Liver (tissue), 8 donors: ENCODE measurements at regions not wholly inside any gene's neighbourhood (a gene's known extent, or its start where the extent isn't known, plus 50 kb on each side); places are given as distances from the start of the nearest gene placed in this dataset.

Source experiments
- DNase-seq: peaks from one replicate; pipeline ENCODE4 v3.0.0-alpha.2; 2017; ENCODE audit warnings: low spot score
- H3K27ac ChIP-seq, 2 donors: one replicate each; pipeline ENCODE4 v1.7.0; 2013; ENCODE audit warnings: inconsistent platforms in 2 of 2, low read length in 2 of 2, control low read depth in 1 of 2, low read depth in 1 of 2, mild to moderate bottlenecking in 1 of 2
- H3K27me3 ChIP-seq, 4 donors: one replicate each; pipeline versions ENCODE4 v1.6.1 to v1.7.0; 2013; ENCODE audit warnings: low read length in 3 of 4, inconsistent platforms in 1 of 4, mild to moderate bottlenecking in 1 of 4, moderate library complexity in 1 of 4; ENCODE audit not compliant: control insufficient read depth in 4 of 4, insufficient read depth in 4 of 4
- H3K36me3 ChIP-seq, 4 donors: one replicate each; pipeline versions ENCODE4 v1.6.1 to v1.7.0; 2013; ENCODE audit warnings: low read length in 3 of 4, mild to moderate bottlenecking in 3 of 4, low read depth in 1 of 4, moderate library complexity in 1 of 4; ENCODE audit not compliant: control insufficient read depth in 4 of 4, insufficient read depth in 3 of 4
- H3K4me1 ChIP-seq, 4 donors: one replicate each; pipeline versions ENCODE4 v1.6.1 to v1.7.0; 2013; ENCODE audit warnings: low read length in 3 of 4, mild to moderate bottlenecking in 3 of 4, moderate library complexity in 1 of 4; ENCODE audit not compliant: control insufficient read depth in 4 of 4, insufficient read depth in 4 of 4
- H3K4me3 ChIP-seq, 3 donors: one replicate each; pipeline versions ENCODE4 v1.6.1 to v1.7.0; 2013; ENCODE audit warnings: low read length in 3 of 3, control low read depth in 1 of 3, low read depth in 1 of 3, mild to moderate bottlenecking in 1 of 3
- H3K9ac ChIP-seq, 2 donors: one replicate each; pipeline ENCODE4 v1.7.0; 2013; ENCODE audit warnings: low read length in 2 of 2, mild to moderate bottlenecking in 2 of 2, moderate library complexity in 2 of 2, control low read depth in 1 of 2, low read depth in 1 of 2
- H3K9me3 ChIP-seq, 4 donors: one replicate each; pipeline versions ENCODE4 v1.6.1 to v1.7.0; 2013; ENCODE audit warnings: low read length in 3 of 4; ENCODE audit not compliant: control insufficient read depth in 4 of 4
- EGR1 ChIP-seq, 2 donors: IDR thresholded peaks; 2 replicates each; pipeline ENCODE4 v1.6.1; 2016 to 2018; ENCODE audit warnings: antibody characterized with exemption in 2 of 2, low read depth in 2 of 2
- FOXA1 ChIP-seq: IDR thresholded peaks from 2 replicates; pipeline ENCODE4 v1.6.1; 2016; ENCODE audit warnings: antibody characterized with exemption
- FOXA2 ChIP-seq: IDR thresholded peaks from 2 replicates; pipeline ENCODE4 v1.6.1; 2016; ENCODE audit warnings: antibody characterized with exemption
- GABPA ChIP-seq, 2 donors: IDR thresholded peaks in 1 of 2; conservative IDR thresholded peaks in 1 of 2; 2 replicates each; pipeline ENCODE4 v1.6.1; 2016; ENCODE audit warnings: antibody characterized with exemption in 2 of 2, mild to moderate bottlenecking in 1 of 2, moderate library complexity in 1 of 2
- HNF4A ChIP-seq, 2 donors: conservative IDR thresholded peaks; 2 replicates each; pipeline ENCODE4 v1.6.1; 2016; ENCODE audit warnings: antibody characterized with exemption in 2 of 2, mild to moderate bottlenecking in 2 of 2
- HNF4G ChIP-seq: IDR thresholded peaks from 2 replicates; pipeline ENCODE4 v1.6.1; 2016; ENCODE audit warnings: antibody characterized with exemption
- JUND ChIP-seq, 2 donors: IDR thresholded peaks; 2 replicates each; pipeline ENCODE4 v1.6.1; 2016; ENCODE audit warnings: antibody characterized with exemption in 2 of 2
- NR2F2 ChIP-seq: IDR thresholded peaks from 2 replicates; pipeline ENCODE4 v1.6.1; 2016; ENCODE audit warnings: antibody characterized with exemption
- RAD21 ChIP-seq, 2 donors: IDR thresholded peaks; 2 replicates each; pipeline ENCODE4 v1.6.1; 2016; ENCODE audit warnings: antibody characterized with exemption in 2 of 2, mild to moderate bottlenecking in 2 of 2
- RXRA ChIP-seq, 2 donors: IDR thresholded peaks; 2 replicates each; pipeline ENCODE4 v1.6.1; 2017 to 2018; ENCODE audit warnings: antibody characterized with exemption in 2 of 2, mild to moderate bottlenecking in 1 of 2
- SP1 ChIP-seq: IDR thresholded peaks from 2 replicates; pipeline ENCODE4 v1.6.1; 2018; ENCODE audit warnings: antibody characterized with exemption, mild to moderate bottlenecking
- TAF1 ChIP-seq: conservative IDR thresholded peaks from 2 replicates; pipeline ENCODE4 v1.6.1; 2016; ENCODE audit warnings: antibody characterized with exemption, mild to moderate bottlenecking
- YY1 ChIP-seq: IDR thresholded peaks from 2 replicates; pipeline ENCODE4 v1.6.1; 2016; ENCODE audit warnings: antibody characterized with exemption, mild to moderate bottlenecking
- WGBS: extraction: QIAGEN DNeasy Blood & Tissue Kit; methylation state at CpG from one replicate; pipeline ENCODE4 v1.1.7; 2013; 5-methylcytosine and 5-hydroxymethylcytosine counted together
- TF ChIP-seq, protein P1 (sequence below): IDR thresholded peaks from 2 replicates; pipeline ENCODE4 v1.6.1; 2016; ENCODE audit warnings: antibody characterized with exemption, mild to moderate bottlenecking
- TF ChIP-seq, protein P2 (sequence below): IDR thresholded peaks from 2 replicates; pipeline ENCODE4 v1.6.1; 2016; ENCODE audit warnings: antibody characterized with exemption
- TF ChIP-seq, protein P3 (sequence below): IDR thresholded peaks from 2 replicates; pipeline ENCODE4 v1.6.1; 2016; ENCODE audit warnings: antibody characterized with exemption
- TF ChIP-seq, protein P4 (sequence below): fragments of 150-350 bp; IDR thresholded peaks from 2 replicates; pipeline ENCODE4 v1.5.1; 2017; ENCODE audit warnings: improper control_type of control experiment, low read depth, low read length; ENCODE audit not compliant: missing input control
- TF ChIP-seq, protein P5 (sequence below): IDR thresholded peaks from 2 replicates; pipeline ENCODE4 v1.6.1; 2016; ENCODE audit warnings: antibody characterized with exemption
- donor health status: healthy.
- donor health status: healthy.
- donor health status: healthy.
- donor health status: healthy.
- donor health status: healthy.

DNA sequence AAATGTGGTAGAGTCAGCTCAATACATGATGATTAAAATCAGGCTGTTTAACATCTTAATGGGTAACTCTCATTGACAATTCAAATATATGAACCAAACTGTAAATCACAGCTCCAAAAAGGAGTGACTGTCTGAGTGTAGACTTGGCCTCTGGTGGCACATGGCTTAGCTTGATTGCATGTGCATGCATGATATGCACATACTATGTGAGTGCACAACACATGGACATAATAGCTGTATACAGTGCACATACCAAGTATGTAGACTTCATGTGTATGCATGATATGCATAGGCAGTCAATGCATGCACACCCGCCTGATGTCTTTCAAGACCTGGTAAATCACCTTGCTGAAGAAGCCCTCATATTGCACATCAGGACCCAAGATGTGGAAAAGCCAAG is 252.0 kb upstream of the SOX11 start:
- Histone ChIP-seq H3K27me3 (peaks cover 0 to 4% (median 0%) of the 10 kb centered on the region in 4 donors), H3K27ac (no peak overlapping the region), H3K9me3 (no peaks in the 10 kb centered on the region), H3K9ac (no peak overlapping the region), H3K4me1 (no peaks in the 10 kb centered on the region), H3K36me3 (no peaks in the 10 kb centered on the region), H3K4me3 (no peak overlapping the region)
- no peak for DNase-seq
- WGBS: 81% methylated on average over 1 of the region's 1 CpG
- TF ChIP-seq, protein P1, sequence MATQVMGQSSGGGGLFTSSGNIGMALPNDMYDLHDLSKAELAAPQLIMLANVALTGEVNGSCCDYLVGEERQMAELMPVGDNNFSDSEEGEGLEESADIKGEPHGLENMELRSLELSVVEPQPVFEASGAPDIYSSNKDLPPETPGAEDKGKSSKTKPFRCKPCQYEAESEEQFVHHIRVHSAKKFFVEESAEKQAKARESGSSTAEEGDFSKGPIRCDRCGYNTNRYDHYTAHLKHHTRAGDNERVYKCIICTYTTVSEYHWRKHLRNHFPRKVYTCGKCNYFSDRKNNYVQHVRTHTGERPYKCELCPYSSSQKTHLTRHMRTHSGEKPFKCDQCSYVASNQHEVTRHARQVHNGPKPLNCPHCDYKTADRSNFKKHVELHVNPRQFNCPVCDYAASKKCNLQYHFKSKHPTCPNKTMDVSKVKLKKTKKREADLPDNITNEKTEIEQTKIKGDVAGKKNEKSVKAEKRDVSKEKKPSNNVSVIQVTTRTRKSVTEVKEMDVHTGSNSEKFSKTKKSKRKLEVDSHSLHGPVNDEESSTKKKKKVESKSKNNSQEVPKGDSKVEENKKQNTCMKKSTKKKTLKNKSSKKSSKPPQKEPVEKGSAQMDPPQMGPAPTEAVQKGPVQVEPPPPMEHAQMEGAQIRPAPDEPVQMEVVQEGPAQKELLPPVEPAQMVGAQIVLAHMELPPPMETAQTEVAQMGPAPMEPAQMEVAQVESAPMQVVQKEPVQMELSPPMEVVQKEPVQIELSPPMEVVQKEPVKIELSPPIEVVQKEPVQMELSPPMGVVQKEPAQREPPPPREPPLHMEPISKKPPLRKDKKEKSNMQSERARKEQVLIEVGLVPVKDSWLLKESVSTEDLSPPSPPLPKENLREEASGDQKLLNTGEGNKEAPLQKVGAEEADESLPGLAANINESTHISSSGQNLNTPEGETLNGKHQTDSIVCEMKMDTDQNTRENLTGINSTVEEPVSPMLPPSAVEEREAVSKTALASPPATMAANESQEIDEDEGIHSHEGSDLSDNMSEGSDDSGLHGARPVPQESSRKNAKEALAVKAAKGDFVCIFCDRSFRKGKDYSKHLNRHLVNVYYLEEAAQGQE: no peak
- TF ChIP-seq FOXA2 (no peak), HNF4G (no peak), JUND (IDR thresholded peaks at IDR 0.05) (no peak), EGR1 (IDR thresholded peaks at IDR 0.05; ENCODE audit: low read depth in 2 of 2) (no peak), FOXA1 (no peak), RXRA (IDR thresholded peaks at IDR 0.05) (no peak), TAF1 (no peak), RAD21 (IDR thresholded peaks at IDR 0.05) (no peak), SP1 (no peak), YY1 (no peak)
- TF ChIP-seq, protein P2, sequence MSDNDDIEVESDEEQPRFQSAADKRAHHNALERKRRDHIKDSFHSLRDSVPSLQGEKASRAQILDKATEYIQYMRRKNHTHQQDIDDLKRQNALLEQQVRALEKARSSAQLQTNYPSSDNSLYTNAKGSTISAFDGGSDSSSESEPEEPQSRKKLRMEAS: no peak

DNA sequence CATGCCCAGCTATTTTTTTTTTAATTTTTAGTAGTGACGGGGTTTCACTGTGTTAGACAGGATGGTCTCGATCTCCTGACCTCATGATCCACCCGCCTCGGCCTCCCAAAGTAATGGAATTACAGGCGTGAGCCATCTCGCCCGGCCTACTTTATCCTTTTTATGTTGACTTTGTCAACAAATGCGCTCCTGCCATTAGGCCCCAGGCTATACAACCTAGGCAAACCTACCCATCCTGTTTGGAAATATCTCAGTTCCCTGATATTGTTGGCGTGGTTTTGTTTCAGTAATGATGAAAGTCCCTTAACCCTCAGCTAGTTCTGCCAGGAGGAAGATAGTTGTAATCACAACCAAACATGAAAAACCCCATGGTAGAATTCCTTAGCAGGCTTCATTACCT is 249.4 kb upstream of the SOX11 start:
- Histone ChIP-seq H3K9ac (no peak overlapping the region), H3K27ac (no peak overlapping the region), H3K4me3 (no peak overlapping the region), H3K9me3 (no peaks in the 10 kb centered on the region), H3K4me1 (no peaks in the 10 kb centered on the region), H3K27me3 (no peaks in the 10 kb centered on the region), H3K36me3 (no peaks in the 10 kb centered on the region)
- WGBS: 82% methylated on average over 9 of the region's 9 CpGs
- DNase-seq: no peak
- TF ChIP-seq NR2F2 (no peak), FOXA2 (no peak), RXRA (IDR thresholded peaks at IDR 0.05) (no peak), FOXA1 (no peak), RAD21 (IDR thresholded peaks at IDR 0.05) (no peak), HNF4G (no peak), SP1 (no peak), YY1 (no peak), TAF1 (no peak), EGR1 (IDR thresholded peaks at IDR 0.05; ENCODE audit: low read depth in 2 of 2) (no peak), JUND (IDR thresholded peaks at IDR 0.05) (no peak), HNF4A (conservative IDR thresholded peaks at IDR 0.05) (no peak), GABPA (IDR thresholded peaks at IDR 0.05 in 1 of 2, conservative IDR thresholded peaks at IDR 0.05 in 1 of 2) (no peak)
- TF ChIP-seq, protein P3, sequence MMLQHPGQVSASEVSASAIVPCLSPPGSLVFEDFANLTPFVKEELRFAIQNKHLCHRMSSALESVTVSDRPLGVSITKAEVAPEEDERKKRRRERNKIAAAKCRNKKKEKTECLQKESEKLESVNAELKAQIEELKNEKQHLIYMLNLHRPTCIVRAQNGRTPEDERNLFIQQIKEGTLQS: no peak
- TF ChIP-seq, protein P2: no peak
- TF ChIP-seq, protein P4, sequence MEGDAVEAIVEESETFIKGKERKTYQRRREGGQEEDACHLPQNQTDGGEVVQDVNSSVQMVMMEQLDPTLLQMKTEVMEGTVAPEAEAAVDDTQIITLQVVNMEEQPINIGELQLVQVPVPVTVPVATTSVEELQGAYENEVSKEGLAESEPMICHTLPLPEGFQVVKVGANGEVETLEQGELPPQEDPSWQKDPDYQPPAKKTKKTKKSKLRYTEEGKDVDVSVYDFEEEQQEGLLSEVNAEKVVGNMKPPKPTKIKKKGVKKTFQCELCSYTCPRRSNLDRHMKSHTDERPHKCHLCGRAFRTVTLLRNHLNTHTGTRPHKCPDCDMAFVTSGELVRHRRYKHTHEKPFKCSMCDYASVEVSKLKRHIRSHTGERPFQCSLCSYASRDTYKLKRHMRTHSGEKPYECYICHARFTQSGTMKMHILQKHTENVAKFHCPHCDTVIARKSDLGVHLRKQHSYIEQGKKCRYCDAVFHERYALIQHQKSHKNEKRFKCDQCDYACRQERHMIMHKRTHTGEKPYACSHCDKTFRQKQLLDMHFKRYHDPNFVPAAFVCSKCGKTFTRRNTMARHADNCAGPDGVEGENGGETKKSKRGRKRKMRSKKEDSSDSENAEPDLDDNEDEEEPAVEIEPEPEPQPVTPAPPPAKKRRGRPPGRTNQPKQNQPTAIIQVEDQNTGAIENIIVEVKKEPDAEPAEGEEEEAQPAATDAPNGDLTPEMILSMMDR: no peak
- TF ChIP-seq, protein P1: no peak
- TF ChIP-seq, protein P5, sequence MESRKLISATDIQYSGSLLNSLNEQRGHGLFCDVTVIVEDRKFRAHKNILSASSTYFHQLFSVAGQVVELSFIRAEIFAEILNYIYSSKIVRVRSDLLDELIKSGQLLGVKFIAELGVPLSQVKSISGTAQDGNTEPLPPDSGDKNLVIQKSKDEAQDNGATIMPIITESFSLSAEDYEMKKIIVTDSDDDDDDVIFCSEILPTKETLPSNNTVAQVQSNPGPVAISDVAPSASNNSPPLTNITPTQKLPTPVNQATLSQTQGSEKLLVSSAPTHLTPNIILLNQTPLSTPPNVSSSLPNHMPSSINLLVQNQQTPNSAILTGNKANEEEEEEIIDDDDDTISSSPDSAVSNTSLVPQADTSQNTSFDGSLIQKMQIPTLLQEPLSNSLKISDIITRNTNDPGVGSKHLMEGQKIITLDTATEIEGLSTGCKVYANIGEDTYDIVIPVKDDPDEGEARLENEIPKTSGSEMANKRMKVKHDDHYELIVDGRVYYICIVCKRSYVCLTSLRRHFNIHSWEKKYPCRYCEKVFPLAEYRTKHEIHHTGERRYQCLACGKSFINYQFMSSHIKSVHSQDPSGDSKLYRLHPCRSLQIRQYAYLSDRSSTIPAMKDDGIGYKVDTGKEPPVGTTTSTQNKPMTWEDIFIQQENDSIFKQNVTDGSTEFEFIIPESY: no peak
